Activated CD4-positive, alpha-beta T cell treated with anti-CD3 and anti-CD28 coated beads, Interleukin-2, amount 10 ng/mL, durations not matched to agents 24 days and 14 days (primary cell): ENCODE measurements at regions not wholly inside any gene's neighbourhood (a gene's known extent, or its start where the extent isn't known, plus 50 kb on each side); places are given as distances from the start of the nearest gene placed in this dataset.

Experiments used
- DNase-seq: peaks from one replicate; pipeline ENCODE4 v3.0.0; 2022
- H3K27ac Mint-ChIP-seq: one replicate; pipeline ENCODE4 v1.8.0; 2022; ENCODE audit warnings: mild to moderate bottlenecking, mixed read lengths
- H3K27me3 Mint-ChIP-seq: one replicate; pipeline ENCODE4 v1.8.0; 2022; ENCODE audit warnings: mixed read lengths
- H3K36me3 Mint-ChIP-seq: one replicate; pipeline ENCODE4 v1.8.0; 2022; ENCODE audit warnings: low read depth, mild to moderate bottlenecking, mixed read lengths
- H3K4me1 Mint-ChIP-seq: one replicate; pipeline ENCODE4 v1.8.0; 2021; ENCODE audit warnings: mixed read lengths
- H3K4me3 Mint-ChIP-seq: one replicate; pipeline ENCODE4 v1.8.0; 2022; ENCODE audit warnings: mild to moderate bottlenecking, moderate library complexity, mixed read lengths
- H3K9me3 Mint-ChIP-seq: one replicate; pipeline ENCODE4 v1.8.0; 2021; ENCODE audit warnings: mixed read lengths
- intact Hi-C: fragments of 100-400 bp; cut with micrococcal nuclease; formaldehyde crosslinking; loops from one replicate; pipeline ENCODE4 v1.15.1; 2023

GRCh38 chr20:24762371-24762770 is 186.7 kb upstream of the CST7 start:
- Mint-ChIP-seq H3K36me3 (no peaks in the 10 kb centered on the region), H3K4me3 (no peak overlapping the region), H3K9me3 (peaks cover 4% of the 10 kb centered on the region), H3K27ac (no peak overlapping the region), H3K27me3 (peaks cover 20% of the 10 kb centered on the region), H3K4me1 (no peaks in the 10 kb centered on the region)
- intact Hi-C loops = no loop called here
- no peak for DNase-seq

- H3K27me3 Mint-ChIP-seq = peaks cover 20% of the 10 kb centered on the region
- H3K36me3 Mint-ChIP-seq = no peaks in the 10 kb centered on the region
- H3K4me1 Mint-ChIP-seq = no peaks in the 10 kb centered on the region
- DNase-seq = no peak
- H3K4me3 Mint-ChIP-seq = no peak overlapping the region
- intact Hi-C loops = no loop called here
- H3K27ac Mint-ChIP-seq = no peak overlapping the region
- H3K9me3 Mint-ChIP-seq = peaks cover 4% of the 10 kb centered on the region
Observed at GRCh38 chr20:24762791-24763350, 186.2 kb upstream of the CST7 start.

GRCh38 chr20:24763386-24764026 is 185.6 kb upstream of the CST7 start:
- DNase-seq = no peak
- intact Hi-C loops = no loop called here
- Mint-ChIP-seq H3K4me3 (no peak overlapping the region), H3K27ac (no peak overlapping the region), H3K27me3 (peaks cover 16% of the 10 kb centered on the region), H3K9me3 (peaks cover 4% of the 10 kb centered on the region), H3K36me3 (no peaks in the 10 kb centered on the region), H3K4me1 (no peaks in the 10 kb centered on the region)

- intact Hi-C loops = no loop called here
- Mint-ChIP-seq H3K4me1 (no peaks in the 10 kb centered on the region), H3K9me3 (no peaks in the 10 kb centered on the region), H3K27me3 (peaks cover 11% of the 10 kb centered on the region), H3K27ac (no peak overlapping the region), H3K36me3 (no peaks in the 10 kb centered on the region), H3K4me3 (no peak overlapping the region)
- DNase-seq = no peak
Observed at GRCh38 chr20:24764027-24764793, 184.9 kb upstream of the CST7 start.

GRCh38 chr20:24764794-24765202 is 184.3 kb upstream of the CST7 start:
- H3K4me3 Mint-ChIP-seq = no peak overlapping the region
- no peak overlapping the region for H3K27ac Mint-ChIP-seq
- intact Hi-C loops = no loop called here
- DNase-seq = no peak
- H3K9me3 Mint-ChIP-seq = no peaks in the 10 kb centered on the region
- H3K4me1 Mint-ChIP-seq = no peaks in the 10 kb centered on the region
- no peaks in the 10 kb centered on the region for H3K36me3 Mint-ChIP-seq
- H3K27me3 Mint-ChIP-seq = peaks cover 7% of the 10 kb centered on the region

GRCh38 chr20:24765316-24766142 is 183.5 kb upstream of the CST7 start:
- H3K36me3 Mint-ChIP-seq = no peaks in the 10 kb centered on the region
- H3K27ac Mint-ChIP-seq = no peak overlapping the region
- no peak for DNase-seq
- intact Hi-C loops = no loop called here
- H3K27me3 Mint-ChIP-seq = peaks cover 7% of the 10 kb centered on the region
- no peaks in the 10 kb centered on the region for H3K4me1 Mint-ChIP-seq
- H3K4me3 Mint-ChIP-seq = no peak overlapping the region
- H3K9me3 Mint-ChIP-seq = no peaks in the 10 kb centered on the region

GRCh38 chr20:24766143-24766527 is 182.9 kb upstream of the CST7 start:
- H3K4me1 Mint-ChIP-seq = no peaks in the 10 kb centered on the region
- no peaks in the 10 kb centered on the region for H3K36me3 Mint-ChIP-seq
- no peak for DNase-seq
- H3K9me3 Mint-ChIP-seq = no peaks in the 10 kb centered on the region
- intact Hi-C loops = no loop called here
- no peak overlapping the region for H3K27ac Mint-ChIP-seq
- H3K27me3 Mint-ChIP-seq = peaks cover 6% of the 10 kb centered on the region
- H3K4me3 Mint-ChIP-seq = no peak overlapping the region

GRCh38 chr20:24766826-24767622 is 182.0 kb upstream of the CST7 start:
- no peak overlapping the region for H3K27ac Mint-ChIP-seq
- intact Hi-C loops = no loop called here
- H3K4me3 Mint-ChIP-seq = no peak overlapping the region
- DNase-seq = no peak
- peaks cover 12% of the 10 kb centered on the region for H3K27me3 Mint-ChIP-seq
- peaks cover 2% of the 10 kb centered on the region for H3K4me1 Mint-ChIP-seq
- no peaks in the 10 kb centered on the region for H3K9me3 Mint-ChIP-seq
- no peaks in the 10 kb centered on the region for H3K36me3 Mint-ChIP-seq

GRCh38 chr20:24767623-24768100 is 181.4 kb upstream of the CST7 start:
- H3K36me3 Mint-ChIP-seq = no peaks in the 10 kb centered on the region

GRCh38 chr20:24768201-24768636 is 180.8 kb upstream of the CST7 start:
- H3K27me3 Mint-ChIP-seq = peaks cover 9% of the 10 kb centered on the region
- H3K27ac Mint-ChIP-seq = no peak overlapping the region
- intact Hi-C loops = no loop called here
- DNase-seq = no peak
- H3K36me3 Mint-ChIP-seq = no peaks in the 10 kb centered on the region
- peaks cover 3% of the 10 kb centered on the region for H3K4me1 Mint-ChIP-seq
- H3K9me3 Mint-ChIP-seq = no peaks in the 10 kb centered on the region
- H3K4me3 Mint-ChIP-seq = no peak overlapping the region

More at GRCh38 chr20:24767623-24768100, 181.4 kb upstream of the CST7 start:
- Mint-ChIP-seq H3K4me3 (no peak overlapping the region), H3K4me1 (peaks cover 3% of the 10 kb centered on the region), H3K27me3 (peaks cover 11% of the 10 kb centered on the region), H3K27ac (no peak overlapping the region), H3K9me3 (no peaks in the 10 kb centered on the region)
- DNase-seq = no peak
- intact Hi-C loops = no loop called here

- peaks cover 7% of the 10 kb centered on the region for H3K4me1 Mint-ChIP-seq
- no peak for DNase-seq
- no peak overlapping the region for H3K27ac Mint-ChIP-seq
- no peak overlapping the region for H3K4me3 Mint-ChIP-seq
- no peaks in the 10 kb centered on the region for H3K9me3 Mint-ChIP-seq
- intact Hi-C loops = no loop called here
- peaks cover 10% of the 10 kb centered on the region for H3K27me3 Mint-ChIP-seq
- H3K36me3 Mint-ChIP-seq = no peaks in the 10 kb centered on the region
Observed at GRCh38 chr20:24768713-24769601, 180.1 kb upstream of the CST7 start.

GRCh38 chr20:24769878-24770627 is 179.0 kb upstream of the CST7 start:
- H3K36me3 Mint-ChIP-seq = no peaks in the 10 kb centered on the region
- H3K9me3 Mint-ChIP-seq = peaks cover 5% of the 10 kb centered on the region
- H3K27me3 Mint-ChIP-seq = peaks cover 11% of the 10 kb centered on the region
- no peak overlapping the region for H3K27ac Mint-ChIP-seq
- no peak for DNase-seq
- peaks cover 12% of the 10 kb centered on the region for H3K4me1 Mint-ChIP-seq
- intact Hi-C loops = no loop called here
- no peak overlapping the region for H3K4me3 Mint-ChIP-seq
